Neural progenitor cell (in vitro differentiated cells): ENCODE measurements at regions not wholly inside any gene's neighbourhood (a gene's known extent, or its start where the extent isn't known, plus 50 kb on each side); places are given as distances from the start of the nearest gene placed in this dataset.

Source experiments
- EZH2 ChIP-seq: fragments of 200-600 bp; sonication (generic); IDR thresholded peaks from 2 replicates; pipeline ENCODE4 v1.6.1; 2017; ENCODE audit warnings: antibody characterized with exemption, mild to moderate bottlenecking, moderate library complexity
- EZH2phosphoT487 ChIP-seq: fragments of 200-600 bp; sonication (generic); IDR thresholded peaks from 2 replicates; pipeline ENCODE4 v1.6.1; 2017; ENCODE audit warnings: antibody characterized with exemption
- TF ChIP-seq, protein P1 (sequence below): fragments of 200-600 bp; sonication (generic); IDR thresholded peaks from 2 replicates; pipeline ENCODE4 v1.5.1; 2017; ENCODE audit warnings: antibody characterized with exemption, mild to moderate bottlenecking

DNA sequence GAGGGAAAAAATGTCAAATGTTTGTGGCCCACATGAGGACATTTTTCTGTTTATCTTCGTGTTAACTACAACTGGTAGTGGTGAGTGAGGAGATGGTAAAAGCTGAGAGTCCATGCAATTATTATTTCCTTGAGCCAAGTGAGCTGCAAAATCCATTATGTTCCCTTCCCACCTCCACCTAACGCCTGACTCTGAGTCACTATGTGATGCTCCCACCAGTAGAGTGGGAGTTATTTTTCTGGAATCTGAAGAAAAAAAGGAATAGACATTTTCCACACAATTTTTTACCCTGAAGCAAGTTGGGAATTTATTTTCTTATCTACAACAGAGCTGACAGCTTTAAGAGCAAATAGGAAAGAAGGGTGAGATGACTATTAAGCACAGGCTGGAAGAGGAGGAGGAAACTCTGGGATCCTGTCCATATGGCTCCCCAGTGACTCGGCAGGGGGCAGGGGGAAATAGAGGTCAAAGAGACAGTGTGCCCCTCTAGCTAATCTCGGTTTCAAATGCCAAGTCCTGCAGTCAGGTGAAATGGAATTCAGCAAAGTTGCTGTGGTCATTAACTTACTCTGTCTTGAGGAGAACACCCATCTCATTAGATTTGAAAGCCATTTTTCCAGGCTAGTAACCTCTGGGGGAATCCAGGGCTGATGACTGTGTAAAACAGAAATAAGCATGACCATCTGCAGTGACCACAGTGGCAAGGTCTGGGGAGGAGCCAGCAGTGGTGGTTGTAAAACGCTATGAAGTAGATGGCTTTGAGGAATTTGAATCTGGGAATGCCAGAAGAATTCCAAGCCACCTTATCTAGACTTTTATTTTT is 463.9 kb downstream of the STK39 start:
- no peak for TF ChIP-seq EZH2
- TF ChIP-seq, protein P1, sequence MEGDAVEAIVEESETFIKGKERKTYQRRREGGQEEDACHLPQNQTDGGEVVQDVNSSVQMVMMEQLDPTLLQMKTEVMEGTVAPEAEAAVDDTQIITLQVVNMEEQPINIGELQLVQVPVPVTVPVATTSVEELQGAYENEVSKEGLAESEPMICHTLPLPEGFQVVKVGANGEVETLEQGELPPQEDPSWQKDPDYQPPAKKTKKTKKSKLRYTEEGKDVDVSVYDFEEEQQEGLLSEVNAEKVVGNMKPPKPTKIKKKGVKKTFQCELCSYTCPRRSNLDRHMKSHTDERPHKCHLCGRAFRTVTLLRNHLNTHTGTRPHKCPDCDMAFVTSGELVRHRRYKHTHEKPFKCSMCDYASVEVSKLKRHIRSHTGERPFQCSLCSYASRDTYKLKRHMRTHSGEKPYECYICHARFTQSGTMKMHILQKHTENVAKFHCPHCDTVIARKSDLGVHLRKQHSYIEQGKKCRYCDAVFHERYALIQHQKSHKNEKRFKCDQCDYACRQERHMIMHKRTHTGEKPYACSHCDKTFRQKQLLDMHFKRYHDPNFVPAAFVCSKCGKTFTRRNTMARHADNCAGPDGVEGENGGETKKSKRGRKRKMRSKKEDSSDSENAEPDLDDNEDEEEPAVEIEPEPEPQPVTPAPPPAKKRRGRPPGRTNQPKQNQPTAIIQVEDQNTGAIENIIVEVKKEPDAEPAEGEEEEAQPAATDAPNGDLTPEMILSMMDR = no peak
- TF ChIP-seq EZH2phosphoT487 = no peak
